Astrocyte of the spinal cord (primary cell): ENCODE measurements at regions not wholly inside any gene's neighbourhood (a gene's known extent, or its start where the extent isn't known, plus 50 kb on each side); places are given as distances from the start of the nearest gene placed in this dataset.

ENCODE experiments used
- DNase-seq: peaks from one replicate; pipeline ENCODE4 v3.0.0; 2011; ENCODE audit warnings: low read depth, low spot score
- H3K4me3 ChIP-seq: 2 replicates; pipeline ENCODE4 v1.5.1; 2011; ENCODE audit warnings: low read depth, mild to moderate bottlenecking, low read length, moderate library complexity
- CTCF ChIP-seq: IDR thresholded peaks from 2 replicates; pipeline ENCODE4 v1.5.1; 2012; ENCODE audit warnings: low read depth, mild to moderate bottlenecking, low read length, inconsistent platforms
- in situ Hi-C: cut with HindIII; loops from 2 replicates; pipeline ENCODE4 v1.10.0; 2017; ENCODE audit warnings: low sequenced_read_pairs

- H3K4me3 ChIP-seq, result no peak overlapping the region
- DNase-seq, result peak; percentile 94
- in situ Hi-C loops, result no loop called here
- TF ChIP-seq CTCF, result no peak
Measured at GRCh38 chrX:40504801-40505605, 75.8 kb upstream of the ATP6AP2 start.

- in situ Hi-C loops, result no loop called here
- no peak for DNase-seq
- no peak overlapping the region for H3K4me3 ChIP-seq
- no peak for TF ChIP-seq CTCF
Measured at GRCh38 chrX:40503094-40503493, 77.7 kb upstream of the ATP6AP2 start.

- in situ Hi-C loops, result no loop called here
- TF ChIP-seq CTCF, result no peak
- DNase-seq, result no peak
- no peak overlapping the region for H3K4me3 ChIP-seq
Measured at GRCh38 chrX:40502688-40503087, 78.1 kb upstream of the ATP6AP2 start.

GRCh38 chrX:40501164-40501855, 79.5 kb upstream of the ATP6AP2 start:
- H3K4me3 ChIP-seq, result no peak overlapping the region
- in situ Hi-C loops, result no loop called here
- no peak for TF ChIP-seq CTCF
- DNase-seq, result no peak

- H3K4me3 ChIP-seq, result no peak overlapping the region
- peak; percentile 40 for TF ChIP-seq CTCF
- DNase-seq, result peak; percentile 30
- in situ Hi-C loops, result no loop called here
Measured at GRCh38 chrX:40496728-40497127, 84.0 kb upstream of the ATP6AP2 start.

GRCh38 chrX:40495659-40496058, 85.1 kb upstream of the ATP6AP2 start:
- TF ChIP-seq CTCF, result no peak
- in situ Hi-C loops, result no loop called here
- no peak for DNase-seq
- no peak overlapping the region for H3K4me3 ChIP-seq
